Esophagus muscularis mucosa (tissue), 3 donors: ENCODE measurements at regions not wholly inside any gene's neighbourhood (a gene's known extent, or its start where the extent isn't known, plus 50 kb on each side); places are given as distances from the start of the nearest gene placed in this dataset.

Experiments used
- CTCF ChIP-seq, 3 experiments: fragments of 200-600 bp in 2 of 3; fragments of 450-650 bp in 1 of 3; sonication (generic) in 2 of 3; IDR thresholded peaks; one replicate each; pipeline ENCODE4 v1.5.1; 2017 to 2019; ENCODE audit warnings: antibody characterized with exemption in 3 of 3, mild to moderate bottlenecking in 2 of 3, moderate library complexity in 1 of 3
- POLR2A ChIP-seq: fragments of 450-650 bp; IDR thresholded peaks from one replicate; pipeline ENCODE4 v1.6.1; 2017; ENCODE audit warnings: antibody characterized with exemption, moderate library complexity, mild to moderate bottlenecking, low read depth

- TF ChIP-seq CTCF (IDR thresholded peaks at IDR 0.05) (no peak), POLR2A (no peak)
Observed at GRCh38 chr22:44609400-44609988, 92.5 kb upstream of the PRR5 start.
